BE2C (cell line): ENCODE measurements at regions not wholly inside any gene's neighbourhood (a gene's known extent, or its start where the extent isn't known, plus 50 kb on each side); places are given as distances from the start of the nearest gene placed in this dataset.
A peak's percentile ranks its signal among the peaks of the same experiment; 100 is the strongest.
"Not testable (repeated sequence)": the region's sequence is repeated elsewhere in the genome, so short reads cannot be mapped to it uniquely, and the experiment has no call there.

ENCODE experiments used
- DNase-seq: peaks from one replicate; pipeline ENCODE4 v3.0.0-alpha.2; 2020
- H3K27me3 ChIP-seq: fragments of 250-450 bp; sonication (Bioruptor Pico); 2 replicates; pipeline ENCODE4 v1.5.1; 2020; ENCODE audit warnings: mild to moderate bottlenecking
- H3K36me3 ChIP-seq: fragments of 250-450 bp; sonication (Bioruptor Pico); 2 replicates; pipeline ENCODE4 v1.5.1; 2020; ENCODE audit warnings: mild to moderate bottlenecking
- H3K4me1 ChIP-seq: fragments of 250-450 bp; sonication (Bioruptor Pico); 2 replicates; pipeline ENCODE4 v1.5.1; 2020
- H3K4me3 ChIP-seq: 2 replicates; pipeline ENCODE4 v1.5.1; 2011; ENCODE audit warnings: low read depth, low read length
- H3K9me3 ChIP-seq: fragments of 250-450 bp; sonication (Bioruptor Pico); 2 replicates; pipeline ENCODE4 v1.5.1; 2020
- CTCF ChIP-seq: IDR thresholded peaks from 2 replicates; pipeline ENCODE4 v1.5.1; 2012; ENCODE audit warnings: mild to moderate bottlenecking, low read depth, low read length

- H3K36me3 ChIP-seq = no peaks in the 10 kb centered on the region
- no peak for TF ChIP-seq CTCF
- no peak for DNase-seq
- H3K4me3 ChIP-seq = peak overlapping the region; percentile 66
- no peaks in the 10 kb centered on the region for H3K9me3 ChIP-seq
- H3K4me1 ChIP-seq = peaks cover 12% of the 10 kb centered on the region
- H3K27me3 ChIP-seq = no peaks in the 10 kb centered on the region
Observed at GRCh38 chr3:76310667-76311066, 525.3 kb upstream of the ZNF717 start.

DNA sequence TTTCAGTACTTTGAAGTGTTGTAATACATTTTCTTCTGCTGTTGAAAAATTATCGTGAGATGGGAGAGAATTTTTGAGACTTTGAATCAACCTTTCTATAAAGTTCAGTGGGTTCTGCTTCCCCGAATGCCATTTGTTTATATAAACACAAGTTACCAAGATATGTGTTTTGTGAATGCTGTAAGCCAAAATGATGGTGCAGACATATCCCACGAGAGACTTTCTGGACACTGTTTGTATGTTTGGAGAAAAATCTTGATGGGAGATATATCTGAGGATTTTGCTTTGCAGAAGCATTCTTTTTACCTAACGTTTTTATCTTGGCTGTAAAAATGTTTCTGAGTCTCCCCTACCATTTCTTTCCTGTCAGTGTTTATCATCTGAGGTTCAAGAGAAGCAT is 526.6 kb upstream of the ZNF717 start:
- H3K36me3 ChIP-seq = no peaks in the 10 kb centered on the region
- no peak for DNase-seq

GRCh38 chr3:76315906-76316305 is 530.6 kb upstream of the ZNF717 start:
- H3K27me3 ChIP-seq, H3K4me3 ChIP-seq, H3K9me3 ChIP-seq, H3K36me3 ChIP-seq: not testable (repeated sequence)
- H3K4me1 ChIP-seq = peaks cover 13% of the 10 kb centered on the region
- peak; percentile 52 for DNase-seq

More for the DNA sequence above, 526.6 kb upstream of the ZNF717 start:
- no peak for TF ChIP-seq CTCF
- Histone ChIP-seq H3K9me3 (no peaks in the 10 kb centered on the region), H3K4me3 (peak overlapping the region; percentile 66), H3K4me1 (peaks cover 13% of the 10 kb centered on the region), H3K27me3 (no peaks in the 10 kb centered on the region)

- Histone ChIP-seq H3K4me3 (no peak overlapping the region), H3K27me3 (no peaks in the 10 kb centered on the region), H3K36me3 (no peaks in the 10 kb centered on the region), H3K4me1 (no peaks in the 10 kb centered on the region), H3K9me3 (no peaks in the 10 kb centered on the region)
- no peak for DNase-seq
- TF ChIP-seq CTCF = no peak
Observed at GRCh38 chr3:76321614-76322013, 536.3 kb upstream of the ZNF717 start.

DNA sequence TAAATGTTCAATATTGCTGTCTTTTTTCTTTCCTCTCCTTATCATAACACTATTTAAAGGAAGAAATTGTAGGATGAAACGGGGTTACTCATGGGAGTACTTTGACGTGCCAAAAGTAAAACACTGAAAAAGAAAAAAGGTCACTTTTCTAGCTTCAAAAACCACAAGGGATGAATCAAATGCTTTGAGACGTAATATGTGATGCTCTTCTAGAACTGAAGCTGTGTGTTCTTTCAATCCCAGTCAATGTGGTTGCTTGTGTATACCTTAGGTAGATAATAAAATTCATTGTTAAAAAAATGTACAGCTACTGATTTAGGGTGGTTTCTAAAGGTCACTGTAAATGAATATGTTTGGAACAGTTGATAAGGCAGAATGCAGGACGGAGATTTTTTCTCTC is 538.8 kb upstream of the ZNF717 start:
- no peak for TF ChIP-seq CTCF
- no peak for DNase-seq
- H3K4me3 ChIP-seq = no peak overlapping the region

GRCh38 chr3:76345878-76346277 is 560.5 kb upstream of the ZNF717 start:
- Histone ChIP-seq H3K4me1 (no peaks in the 10 kb centered on the region), H3K9me3 (no peaks in the 10 kb centered on the region), H3K36me3 (no peaks in the 10 kb centered on the region), H3K4me3 (no peak overlapping the region), H3K27me3 (no peaks in the 10 kb centered on the region)
- no peak for TF ChIP-seq CTCF
- no peak for DNase-seq

More for the DNA sequence above, 538.8 kb upstream of the ZNF717 start:
- H3K4me1 ChIP-seq = no peaks in the 10 kb centered on the region
- no peaks in the 10 kb centered on the region for H3K9me3 ChIP-seq
- H3K27me3 ChIP-seq = no peaks in the 10 kb centered on the region
- no peaks in the 10 kb centered on the region for H3K36me3 ChIP-seq

GRCh38 chr3:76346690-76347089 is 561.3 kb upstream of the ZNF717 start:
- no peak for TF ChIP-seq CTCF
- H3K9me3 ChIP-seq = no peaks in the 10 kb centered on the region
- H3K36me3 ChIP-seq = no peaks in the 10 kb centered on the region

More at GRCh38 chr3:76346690-76347089, 561.3 kb upstream of the ZNF717 start:
- H3K4me1 ChIP-seq = no peaks in the 10 kb centered on the region
- H3K27me3 ChIP-seq = no peaks in the 10 kb centered on the region
- H3K4me3 ChIP-seq = no peak overlapping the region
- DNase-seq = no peak
